ENCODE measurements at regions not wholly inside any gene's neighbourhood (a gene's known extent, or its start where the extent isn't known, plus 50 kb on each side); places are given as distances from the start of the nearest gene placed in this dataset.

GRCh38 chr18:43663159-43663558 lies 385.9 kb upstream of the SYT4 start:
- in situ Hi-C loops (cut with HindIII; ENCODE audit: low pct_unique_long_range_greater_than_20kb, low sequenced_read_pairs): no loop called here
- no peak for DNase-seq (ENCODE audit: low read depth, low spot score)

- in situ Hi-C loops (cut with HindIII; ENCODE audit: low pct_unique_long_range_greater_than_20kb, low sequenced_read_pairs): no loop called here
- no peak for DNase-seq (ENCODE audit: low read depth, low spot score)
Measured at GRCh38 chr18:43664487-43665008, 387.3 kb upstream of the SYT4 start.

- no peak for DNase-seq (ENCODE audit: low read depth, low spot score)
- in situ Hi-C loops (cut with HindIII; ENCODE audit: low pct_unique_long_range_greater_than_20kb, low sequenced_read_pairs): no loop called here
Measured at GRCh38 chr18:43665105-43665788, 388.0 kb upstream of the SYT4 start.

GRCh38 chr18:43668866-43669265 lies 391.6 kb upstream of the SYT4 start:
- in situ Hi-C loops (cut with HindIII; ENCODE audit: low pct_unique_long_range_greater_than_20kb, low sequenced_read_pairs): no loop called here
- DNase-seq (ENCODE audit: low read depth, low spot score): no peak

- in situ Hi-C loops (cut with HindIII; ENCODE audit: low pct_unique_long_range_greater_than_20kb, low sequenced_read_pairs): no loop called here
- no peak for DNase-seq (ENCODE audit: low read depth, low spot score)
Measured at GRCh38 chr18:43671431-43671830, 394.1 kb upstream of the SYT4 start.

GRCh38 chr18:43680096-43680495 lies 402.8 kb upstream of the SYT4 start:
- in situ Hi-C loops (cut with HindIII; ENCODE audit: low pct_unique_long_range_greater_than_20kb, low sequenced_read_pairs): no loop called here
- DNase-seq (ENCODE audit: low read depth, low spot score): no peak

- in situ Hi-C loops (cut with HindIII; ENCODE audit: low pct_unique_long_range_greater_than_20kb, low sequenced_read_pairs): no loop called here
- peak; percentile 55 for DNase-seq (ENCODE audit: low read depth, low spot score)
Measured at GRCh38 chr18:43681661-43682060, 404.4 kb upstream of the SYT4 start.

- no peak for DNase-seq (ENCODE audit: low read depth, low spot score)
Measured at GRCh38 chr18:43682196-43682595, 404.9 kb upstream of the SYT4 start.

GRCh38 chr18:43686709-43687108 lies 409.4 kb upstream of the SYT4 start:
- DNase-seq (ENCODE audit: low read depth, low spot score): no peak
- in situ Hi-C loops (cut with HindIII; ENCODE audit: low pct_unique_long_range_greater_than_20kb, low sequenced_read_pairs): no loop called here

More at GRCh38 chr18:43682196-43682595, 404.9 kb upstream of the SYT4 start:
- in situ Hi-C loops (cut with HindIII; ENCODE audit: low pct_unique_long_range_greater_than_20kb, low sequenced_read_pairs): no loop called here

GRCh38 chr18:43692099-43692690 lies 414.9 kb upstream of the SYT4 start:
- DNase-seq (ENCODE audit: low read depth, low spot score): peak; percentile 30
- in situ Hi-C loops (cut with HindIII; ENCODE audit: low pct_unique_long_range_greater_than_20kb, low sequenced_read_pairs): no loop called here

- in situ Hi-C loops (cut with HindIII; ENCODE audit: low pct_unique_long_range_greater_than_20kb, low sequenced_read_pairs): no loop called here
Measured at GRCh38 chr18:43702399-43702798, 425.1 kb upstream of the SYT4 start.

GRCh38 chr18:43703050-43703449 lies 425.8 kb upstream of the SYT4 start:
- in situ Hi-C loops (cut with HindIII; ENCODE audit: low pct_unique_long_range_greater_than_20kb, low sequenced_read_pairs): no loop called here
- no peak for DNase-seq (ENCODE audit: low read depth, low spot score)

More at GRCh38 chr18:43702399-43702798, 425.1 kb upstream of the SYT4 start:
- no peak for DNase-seq (ENCODE audit: low read depth, low spot score)

GRCh38 chr18:43705850-43706249 lies 428.6 kb upstream of the SYT4 start:
- in situ Hi-C loops (cut with HindIII; ENCODE audit: low pct_unique_long_range_greater_than_20kb, low sequenced_read_pairs): no loop called here
- DNase-seq (ENCODE audit: low read depth, low spot score): no peak

- in situ Hi-C loops (cut with HindIII; ENCODE audit: low pct_unique_long_range_greater_than_20kb, low sequenced_read_pairs): no loop called here
- DNase-seq (ENCODE audit: low read depth, low spot score): no peak
Measured at GRCh38 chr18:43710135-43710534, 432.8 kb upstream of the SYT4 start.

- in situ Hi-C loops (cut with HindIII; ENCODE audit: low pct_unique_long_range_greater_than_20kb, low sequenced_read_pairs): no loop called here
- no peak for DNase-seq (ENCODE audit: low read depth, low spot score)
Measured at GRCh38 chr18:43714343-43715010, 437.2 kb upstream of the SYT4 start.

GRCh38 chr18:43719267-43719795 lies 442.0 kb upstream of the SYT4 start:
- DNase-seq (ENCODE audit: low read depth, low spot score): no peak
- in situ Hi-C loops (cut with HindIII; ENCODE audit: low pct_unique_long_range_greater_than_20kb, low sequenced_read_pairs): no loop called here

GRCh38 chr18:43720041-43720440 lies 442.8 kb upstream of the SYT4 start:
- no peak for DNase-seq (ENCODE audit: low read depth, low spot score)
- in situ Hi-C loops (cut with HindIII; ENCODE audit: low pct_unique_long_range_greater_than_20kb, low sequenced_read_pairs): no loop called here

- no peak for DNase-seq (ENCODE audit: low read depth, low spot score)
- in situ Hi-C loops (cut with HindIII; ENCODE audit: low pct_unique_long_range_greater_than_20kb, low sequenced_read_pairs): no loop called here
Measured at GRCh38 chr18:43735570-43735969, 458.3 kb upstream of the SYT4 start.
